CD4-positive, alpha-beta T cell (primary cell): ENCODE measurements at regions not wholly inside any gene's neighbourhood (a gene's known extent, or its start where the extent isn't known, plus 50 kb on each side); places are given as distances from the start of the nearest gene placed in this dataset.

Experiments
- ATAC-seq: fragments of 200-7000 bp; cut with Tn5 transposase; one replicate; pipeline ENCODE4 v1.10.0; 2022; ENCODE audit warnings: mild to moderate bottlenecking; ENCODE audit not compliant: poor library complexity
- CTCF ChIA-PET: fragments of 350-600 bp; sonication (Branson Sonifier 250); formaldehyde crosslinking; loops from one replicate; lab custom pipeline; 2021; ENCODE audit warnings: antibody characterized with exemption, inconsistent platforms; lab: Charles Lee
- POLR2A ChIA-PET: fragments of 350-600 bp; sonication (Branson Sonifier 250); formaldehyde crosslinking; loops from one replicate; lab custom pipeline; 2021; ENCODE audit warnings: antibody characterized with exemption, inconsistent platforms; lab: Charles Lee
- DNase-seq, 14 experiments: peaks; one replicate each; pipeline ENCODE4 v3.0.0-alpha.2; 2013 to 2020; ENCODE audit warnings: mixed read lengths in 2 of 14
- H3K27ac ChIP-seq, 2 donors: one replicate each; pipeline versions ENCODE4 v1.5.1 to v1.7.0; 2013; ENCODE audit warnings: low read length in 2 of 2, low read depth in 1 of 2, mild to moderate bottlenecking in 1 of 2
- H3K27me3 ChIP-seq, 2 experiments: 1 replicate in 1 of 2; 2 replicates in 1 of 2; pipeline versions ENCODE4 v1.6.1 to v1.7.0; 2013; ENCODE audit warnings: low read length in 2 of 2, control low read depth in 1 of 2, mild to moderate bottlenecking in 1 of 2, moderate library complexity in 1 of 2; ENCODE audit not compliant: insufficient read depth in 2 of 2, control insufficient read depth in 1 of 2
- H3K36me3 ChIP-seq: one replicate; pipeline ENCODE4 v1.6.1; 2013; ENCODE audit warnings: low read length, control low read depth; ENCODE audit not compliant: insufficient read depth
- H3K4me1 ChIP-seq: one replicate; pipeline ENCODE4 v1.6.1; 2013; ENCODE audit warnings: low read length, control low read depth; ENCODE audit not compliant: insufficient read depth
- H3K4me3 ChIP-seq: one replicate; pipeline ENCODE4 v1.5.1; 2013; ENCODE audit warnings: mild to moderate bottlenecking, low read length, moderate library complexity
- H3K9me3 ChIP-seq, 2 experiments: 1 replicate in 1 of 2; 2 replicates in 1 of 2; pipeline versions ENCODE4 v1.6.1 to v1.7.0; 2013; ENCODE audit warnings: low read length in 2 of 2, mild to moderate bottlenecking in 2 of 2, control low read depth in 1 of 2, moderate library complexity in 1 of 2; ENCODE audit not compliant: control insufficient read depth in 1 of 2, insufficient read depth in 1 of 2
- H3K27ac Mint-ChIP-seq: one replicate; pipeline ENCODE4 v1.8.0; 2020; ENCODE audit warnings: mixed read lengths
- H3K27me3 Mint-ChIP-seq: one replicate; pipeline ENCODE4 v1.8.0; 2021; ENCODE audit warnings: mixed read lengths
- H3K36me3 Mint-ChIP-seq: one replicate; pipeline ENCODE4 v1.8.0; 2021; ENCODE audit warnings: low read depth, mixed read lengths
- H3K4me1 Mint-ChIP-seq: one replicate; pipeline ENCODE4 v1.8.0; 2021; ENCODE audit warnings: low read depth, mixed read lengths
- H3K4me3 Mint-ChIP-seq: one replicate; pipeline ENCODE4 v1.8.0; 2020; ENCODE audit warnings: mild to moderate bottlenecking, mixed read lengths
- H3K9me3 Mint-ChIP-seq: one replicate; pipeline ENCODE4 v1.8.0; 2020; ENCODE audit warnings: mixed read lengths
- CTCF ChIP-seq: fragments of 200-600 bp; IDR thresholded peaks from one replicate; pipeline ENCODE4 v1.8.0; 2022; ENCODE audit warnings: antibody characterized with exemption, mild to moderate bottlenecking
- intact Hi-C, 2 experiments: fragments of 100-400 bp; cut with DNase I in 1 of 2; cut with micrococcal nuclease in 1 of 2; formaldehyde crosslinking; loops; one replicate each; pipeline versions ENCODE4 v1.15.1 to v1.9.0; 2023 to 2025; cut with DNase I, micrococcal nuclease

GRCh38 chr2:155320236-155320635 is 621.7 kb downstream of the KCNJ3 start:
- Mint-ChIP-seq H3K4me1 (no peaks in the 10 kb centered on the region), H3K36me3 (no peaks in the 10 kb centered on the region), H3K27me3 (no peaks in the 10 kb centered on the region), H3K9me3 (no peaks in the 10 kb centered on the region), H3K27ac (no peak overlapping the region), H3K4me3 (no peak overlapping the region)
- DNase-seq (no peak), ATAC-seq (no peak)
- CTCF ChIA-PET, result no interaction called here
- POLR2A ChIA-PET, result no interaction called here
- no peaks in the 10 kb centered on the region for H3K4me1 ChIP-seq
- no peak overlapping the region for H3K27ac ChIP-seq
- intact Hi-C loops, result no loop called here
- no peaks in the 10 kb centered on the region for H3K27me3 ChIP-seq
- H3K36me3 ChIP-seq, result no peaks in the 10 kb centered on the region
- no peaks in the 10 kb centered on the region for H3K9me3 ChIP-seq
- no peak for TF ChIP-seq CTCF
- no peak overlapping the region for H3K4me3 ChIP-seq

GRCh38 chr2:155318710-155319109 is 620.2 kb downstream of the KCNJ3 start:
- ChIA-PET POLR2A (no interaction called here), CTCF (no interaction called here)
- Mint-ChIP-seq H3K4me1 (no peaks in the 10 kb centered on the region), H3K36me3 (no peaks in the 10 kb centered on the region), H3K9me3 (no peaks in the 10 kb centered on the region), H3K27ac (no peak overlapping the region), H3K4me3 (no peak overlapping the region), H3K27me3 (no peaks in the 10 kb centered on the region)
- H3K4me1 ChIP-seq, result no peaks in the 10 kb centered on the region
- H3K36me3 ChIP-seq, result no peaks in the 10 kb centered on the region
- ATAC-seq, result no peak
- intact Hi-C loops, result no loop called here
- no peaks in the 10 kb centered on the region for H3K9me3 ChIP-seq
- TF ChIP-seq CTCF, result no peak
- no peak for DNase-seq
- H3K27me3 ChIP-seq, result no peaks in the 10 kb centered on the region
- no peak overlapping the region for H3K4me3 ChIP-seq
- no peak overlapping the region for H3K27ac ChIP-seq

GRCh38 chr2:155315768-155316167 is 617.3 kb downstream of the KCNJ3 start:
- TF ChIP-seq CTCF, result no peak
- H3K27ac Mint-ChIP-seq, result no peak overlapping the region
- Histone ChIP-seq H3K27ac (no peak overlapping the region), H3K4me1 (no peaks in the 10 kb centered on the region), H3K27me3 (no peaks in the 10 kb centered on the region), H3K36me3 (no peaks in the 10 kb centered on the region), H3K9me3 (no peaks in the 10 kb centered on the region), H3K4me3 (no peak overlapping the region)
- no peaks in the 10 kb centered on the region for H3K36me3 Mint-ChIP-seq
- intact Hi-C loops, result no loop called here
- CTCF ChIA-PET, result no interaction called here
- no peaks in the 10 kb centered on the region for H3K9me3 Mint-ChIP-seq
- POLR2A ChIA-PET, result no interaction called here
- H3K4me3 Mint-ChIP-seq, result no peak overlapping the region
- no peaks in the 10 kb centered on the region for H3K27me3 Mint-ChIP-seq
- DNase-seq (no peak), ATAC-seq (no peak)
- no peaks in the 10 kb centered on the region for H3K4me1 Mint-ChIP-seq
